MCF 10A (cell line): ENCODE measurements at regions not wholly inside any gene's neighbourhood (a gene's known extent, or its start where the extent isn't known, plus 50 kb on each side); places are given as distances from the start of the nearest gene placed in this dataset.

Source experiments
- BruUV-seq: library from RNA; stranded (reverse); fragments of 400-500 nt; replicated peaks from 2 replicates; lab custom pipeline; 2021; lab: Mats Ljungman, UMichigan
- CTCF ChIA-PET: fragments of 300-600 bp; sonication (Branson Sonifier 250); formaldehyde crosslinking; extraction: SDS; loops from one replicate; lab custom pipeline; 2021; ENCODE audit warnings: antibody characterized with exemption, inconsistent platforms; lab: Yijun Ruan, JAX
- POLR2A ChIA-PET: fragments of 300-600, 350-650 bp; sonication (Branson Sonifier 250); formaldehyde crosslinking; extraction: SDS; loops from one replicate; lab custom pipeline; 2020; ENCODE audit warnings: antibody characterized with exemption, inconsistent platforms; lab: Yijun Ruan, JAX
- DNase-seq: peaks from one replicate; pipeline ENCODE4 v3.0.0-alpha.2; 2018; ENCODE audit not compliant: unreplicated experiment
- H3K27ac Mint-ChIP-seq: one replicate; pipeline ENCODE4 v1.8.0; 2022; ENCODE audit warnings: mild to moderate bottlenecking, low read depth, mixed read lengths; ENCODE audit not compliant: unreplicated experiment
- H3K27me3 Mint-ChIP-seq: one replicate; pipeline ENCODE4 v1.8.0; 2022; ENCODE audit warnings: mixed read lengths; ENCODE audit not compliant: insufficient read depth, unreplicated experiment
- H3K36me3 Mint-ChIP-seq: one replicate; pipeline ENCODE4 v1.8.0; 2022; ENCODE audit warnings: mild to moderate bottlenecking, moderate library complexity, mixed read lengths; ENCODE audit not compliant: insufficient read depth, unreplicated experiment
- H3K4me1 Mint-ChIP-seq: one replicate; pipeline ENCODE4 v1.8.0; 2022; ENCODE audit warnings: mixed read lengths; ENCODE audit not compliant: insufficient read depth, unreplicated experiment
- H3K4me3 Mint-ChIP-seq: one replicate; pipeline ENCODE4 v1.8.0; 2022; ENCODE audit warnings: mild to moderate bottlenecking, moderate library complexity, mixed read lengths; ENCODE audit not compliant: unreplicated experiment
- H3K9me3 Mint-ChIP-seq: one replicate; pipeline ENCODE4 v1.8.0; 2022; ENCODE audit warnings: mixed read lengths; ENCODE audit not compliant: unreplicated experiment
- CTCF ChIP-seq: fragments of 200-600 bp; IDR thresholded peaks from one replicate; pipeline ENCODE4 v1.8.0; 2022; ENCODE audit warnings: antibody characterized with exemption, mild to moderate bottlenecking; ENCODE audit not compliant: unreplicated experiment
- intact Hi-C: fragments of 100-400 bp; cut with micrococcal nuclease; formaldehyde crosslinking; loops from 2 replicates; pipeline ENCODE4 v1.14.1; 2022

GRCh38 chr9:13823026-13823425, 490.9 kb downstream of the NFIB start:
- intact Hi-C loops, result no loop called here

GRCh38 chr9:13817754-13818278, 496.1 kb downstream of the NFIB start:
- intact Hi-C loops, result no loop called here
- no TSS peak for BruUV-seq
- H3K4me3 Mint-ChIP-seq, result no peak overlapping the region
- no peaks in the 10 kb centered on the region for H3K9me3 Mint-ChIP-seq
- H3K36me3 Mint-ChIP-seq, result peaks cover 6% of the 10 kb centered on the region
- no peak for TF ChIP-seq CTCF
- no peak overlapping the region for H3K27ac Mint-ChIP-seq
- no peak for DNase-seq
- ChIA-PET CTCF (interaction anchor here (0.6 to 1.2 kb wide), 2 partner anchors 369 to 536 kb away, joined by 3 to 6 read pairs; no protein-coding TSS in a partner anchor), POLR2A (interaction anchor here (0.6 to 1.4 kb wide), 5 partner anchors 10 to 230 kb away, joined by 3 read pairs; no protein-coding TSS in a partner anchor)
- peaks cover 6% of the 10 kb centered on the region for H3K4me1 Mint-ChIP-seq
- H3K27me3 Mint-ChIP-seq, result no peaks in the 10 kb centered on the region

More at GRCh38 chr9:13823026-13823425, 490.9 kb downstream of the NFIB start:
- Mint-ChIP-seq H3K9me3 (peaks cover 3% of the 10 kb centered on the region), H3K27me3 (no peaks in the 10 kb centered on the region), H3K4me1 (no peaks in the 10 kb centered on the region), H3K36me3 (no peaks in the 10 kb centered on the region), H3K4me3 (no peak overlapping the region), H3K27ac (no peak overlapping the region)
- CTCF ChIA-PET, result interaction anchor here (0.6 kb wide), 1 partner anchor 272 kb away, joined by 3 read pairs; no protein-coding TSS in a partner anchor
- TF ChIP-seq CTCF, result no peak
- no TSS peak for BruUV-seq
- DNase-seq, result no peak
- POLR2A ChIA-PET, result no interaction called here

- DNase-seq, result peak; percentile 60
- POLR2A ChIA-PET, result interaction anchor here (0.5 to 1.6 kb wide), 3 partner anchors 11 to 422 kb away, joined by 3 to 6 read pairs (median 3); no protein-coding TSS in a partner anchor
- no TSS peak for BruUV-seq
- intact Hi-C loops, result no loop called here
- no peak for TF ChIP-seq CTCF
- Mint-ChIP-seq H3K27me3 (no peaks in the 10 kb centered on the region), H3K4me3 (no peak overlapping the region), H3K9me3 (no peaks in the 10 kb centered on the region), H3K36me3 (peaks cover 6% of the 10 kb centered on the region), H3K27ac (no peak overlapping the region), H3K4me1 (peaks cover 6% of the 10 kb centered on the region)
- CTCF ChIA-PET, result interaction anchor here (0.6 to 1.2 kb wide), 3 partner anchors 33 to 537 kb away, joined by 3 to 6 read pairs (median 3); no protein-coding TSS in a partner anchor
These were observed 497.1 kb downstream of the NFIB start for GRCh38 chr9:13816837-13817236.

- Mint-ChIP-seq H3K4me1 (peaks cover 12% of the 10 kb centered on the region), H3K27ac (no peak overlapping the region), H3K9me3 (no peaks in the 10 kb centered on the region), H3K36me3 (peaks cover 6% of the 10 kb centered on the region), H3K4me3 (no peak overlapping the region), H3K27me3 (no peaks in the 10 kb centered on the region)
- CTCF ChIA-PET, result no interaction called here
- POLR2A ChIA-PET, result no interaction called here
- BruUV-seq, result no TSS peak
- no peak for DNase-seq
- intact Hi-C loops, result no loop called here
- no peak for TF ChIP-seq CTCF
These were observed 499.1 kb downstream of the NFIB start for GRCh38 chr9:13814647-13815400.
